NCI-H526 (cell line): ENCODE measurements at regions not wholly inside any gene's neighbourhood (a gene's known extent, or its start where the extent isn't known, plus 50 kb on each side); places are given as distances from the start of the nearest gene placed in this dataset.

ENCODE experiments used
- DNase-seq, 2 experiments: peaks; one replicate each; lab custom pipeline; 2025; lab: John Stamatoyannopoulos, UW

GRCh38 chr6:10248378-10248843 is 166.5 kb downstream of the TFAP2A start:
- DNase-seq, result no peak

- no peak for DNase-seq
These were observed 177.4 kb downstream of the TFAP2A start for GRCh38 chr6:10237298-10238038.

GRCh38 chr6:10235344-10235743 is 179.5 kb downstream of the TFAP2A start:
- DNase-seq, result no peak

- DNase-seq, result peak; percentile 20 to 51
These were observed 184.3 kb downstream of the TFAP2A start for GRCh38 chr6:10230531-10230930.

- no peak for DNase-seq
These were observed 191.0 kb downstream of the TFAP2A start for GRCh38 chr6:10223841-10224240.

- DNase-seq, result no peak
These were observed 193.7 kb downstream of the TFAP2A start for GRCh38 chr6:10221178-10221577.

GRCh38 chr6:10219510-10219909 is 195.4 kb downstream of the TFAP2A start:
- no peak for DNase-seq

GRCh38 chr6:10217111-10217510 is 197.8 kb downstream of the TFAP2A start:
- no peak for DNase-seq

- DNase-seq, result no peak
These were observed 199.4 kb downstream of the TFAP2A start for GRCh38 chr6:10215326-10216110.

- no peak for DNase-seq
These were observed 204.8 kb downstream of the TFAP2A start for GRCh38 chr6:10210052-10210451.

GRCh38 chr6:10205892-10206291 is 209.0 kb downstream of the TFAP2A start:
- no peak for DNase-seq

GRCh38 chr6:10205120-10205519 is 209.8 kb downstream of the TFAP2A start:
- no peak for DNase-seq

- DNase-seq, result no peak
These were observed 211.2 kb downstream of the TFAP2A start for GRCh38 chr6:10203651-10204050.

GRCh38 chr6:10202581-10202980 is 212.3 kb downstream of the TFAP2A start:
- DNase-seq, result no peak

- DNase-seq, result no peak
These were observed 213.0 kb downstream of the TFAP2A start for GRCh38 chr6:10201606-10202510.

GRCh38 chr6:10196090-10196489 is 218.8 kb downstream of the TFAP2A start:
- no peak for DNase-seq

GRCh38 chr6:10194816-10195672 is 219.8 kb downstream of the TFAP2A start:
- DNase-seq, result no peak

- no peak for DNase-seq
These were observed 221.6 kb downstream of the TFAP2A start for GRCh38 chr6:10193321-10193720.

- DNase-seq, result no peak
These were observed 224.8 kb downstream of the TFAP2A start for GRCh38 chr6:10190042-10190441.

GRCh38 chr6:10184371-10185227 is 230.3 kb downstream of the TFAP2A start:
- DNase-seq, result no peak
